ENCODE measurements at regions not wholly inside any gene's neighbourhood (a gene's known extent, or its start where the extent isn't known, plus 50 kb on each side); places are given as distances from the start of the nearest gene placed in this dataset.

- Histone ChIP-seq H3K4me3 (no peak overlapping the region), H3K4me1 (no peaks in the 10 kb centered on the region), H3K27me3 (no peaks in the 10 kb centered on the region), H3K27ac (no peak overlapping the region), H3K36me3 (no peaks in the 10 kb centered on the region), H3K9me3 (no peaks in the 10 kb centered on the region)
- intact Hi-C loops (cut with DNase I), result no loop called here
- no peak for DNase-seq
- no peak for TF ChIP-seq EP300 (IDR thresholded peaks at IDR 0.05)
- 90 to 96% methylated on average over 1 of the region's 1 CpG for WGBS, 2 donors
These were observed 434.0 kb downstream of the NFIB start for GRCh38 chr9:13879981-13880380.

- no peak overlapping the region for H3K4me3 ChIP-seq
- no peaks in the 10 kb centered on the region for H3K36me3 ChIP-seq
- H3K4me1 ChIP-seq, result no peaks in the 10 kb centered on the region
- TF ChIP-seq, protein P1, sequence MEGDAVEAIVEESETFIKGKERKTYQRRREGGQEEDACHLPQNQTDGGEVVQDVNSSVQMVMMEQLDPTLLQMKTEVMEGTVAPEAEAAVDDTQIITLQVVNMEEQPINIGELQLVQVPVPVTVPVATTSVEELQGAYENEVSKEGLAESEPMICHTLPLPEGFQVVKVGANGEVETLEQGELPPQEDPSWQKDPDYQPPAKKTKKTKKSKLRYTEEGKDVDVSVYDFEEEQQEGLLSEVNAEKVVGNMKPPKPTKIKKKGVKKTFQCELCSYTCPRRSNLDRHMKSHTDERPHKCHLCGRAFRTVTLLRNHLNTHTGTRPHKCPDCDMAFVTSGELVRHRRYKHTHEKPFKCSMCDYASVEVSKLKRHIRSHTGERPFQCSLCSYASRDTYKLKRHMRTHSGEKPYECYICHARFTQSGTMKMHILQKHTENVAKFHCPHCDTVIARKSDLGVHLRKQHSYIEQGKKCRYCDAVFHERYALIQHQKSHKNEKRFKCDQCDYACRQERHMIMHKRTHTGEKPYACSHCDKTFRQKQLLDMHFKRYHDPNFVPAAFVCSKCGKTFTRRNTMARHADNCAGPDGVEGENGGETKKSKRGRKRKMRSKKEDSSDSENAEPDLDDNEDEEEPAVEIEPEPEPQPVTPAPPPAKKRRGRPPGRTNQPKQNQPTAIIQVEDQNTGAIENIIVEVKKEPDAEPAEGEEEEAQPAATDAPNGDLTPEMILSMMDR (IDR thresholded peaks at IDR 0.05), result no peak
- TF ChIP-seq POLR2AphosphoS5 (IDR thresholded peaks at IDR 0.05), result no peak
- TF ChIP-seq EP300 (IDR thresholded peaks at IDR 0.05), result no peak
- TF ChIP-seq POLR2A (IDR thresholded peaks at IDR 0.05), result no peak
- no peaks in the 10 kb centered on the region for H3K27me3 ChIP-seq
- DNase-seq, result no peak
- WGBS, 2 donors, result 75 to 90% methylated on average over 3 of the region's 3 CpGs
- no peak overlapping the region for H3K27ac ChIP-seq
- intact Hi-C loops (cut with DNase I), result no loop called here
- no peaks in the 10 kb centered on the region for H3K9me3 ChIP-seq
These were observed 434.9 kb downstream of the NFIB start for GRCh38 chr9:13879011-13879410.

DNA sequence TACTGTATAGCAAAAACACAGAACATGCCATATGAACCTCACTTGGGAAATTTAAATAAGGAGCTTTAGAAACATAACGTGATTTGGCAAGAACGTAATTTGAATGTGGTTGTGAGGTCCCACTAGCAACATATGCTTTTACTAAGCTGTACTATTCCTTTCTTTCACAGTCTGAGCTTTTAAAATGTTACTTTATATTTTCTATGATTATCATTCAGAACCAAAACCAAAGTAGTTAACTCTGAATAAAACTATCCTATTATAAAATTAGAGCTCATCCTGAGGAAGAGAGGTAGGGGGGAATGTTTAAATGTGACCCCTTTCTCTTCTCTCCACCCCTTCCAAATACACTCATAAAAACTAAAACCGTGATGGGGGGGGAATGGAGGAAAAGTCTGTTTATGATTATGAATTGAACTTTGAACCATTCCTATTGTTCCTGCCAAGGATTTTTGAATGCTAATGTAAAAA, 435.7 kb downstream of the NFIB start:
- Histone ChIP-seq H3K9me3 (no peaks in the 10 kb centered on the region), H3K27ac (no peak overlapping the region), H3K4me3 (no peak overlapping the region), H3K36me3 (no peaks in the 10 kb centered on the region), H3K4me1 (no peaks in the 10 kb centered on the region), H3K27me3 (no peaks in the 10 kb centered on the region)
- no peak for DNase-seq
- intact Hi-C loops (cut with DNase I), result no loop called here
- 33 to 61% methylated on average over 3 of the region's 3 CpGs for WGBS, 2 donors
- TF ChIP-seq POLR2A (IDR thresholded peaks at IDR 0.05) (no peak), POLR2AphosphoS5 (IDR thresholded peaks at IDR 0.05) (no peak), EP300 (IDR thresholded peaks at IDR 0.05) (no peak)
- TF ChIP-seq, protein P1 (IDR thresholded peaks at IDR 0.05), result no peak

DNA sequence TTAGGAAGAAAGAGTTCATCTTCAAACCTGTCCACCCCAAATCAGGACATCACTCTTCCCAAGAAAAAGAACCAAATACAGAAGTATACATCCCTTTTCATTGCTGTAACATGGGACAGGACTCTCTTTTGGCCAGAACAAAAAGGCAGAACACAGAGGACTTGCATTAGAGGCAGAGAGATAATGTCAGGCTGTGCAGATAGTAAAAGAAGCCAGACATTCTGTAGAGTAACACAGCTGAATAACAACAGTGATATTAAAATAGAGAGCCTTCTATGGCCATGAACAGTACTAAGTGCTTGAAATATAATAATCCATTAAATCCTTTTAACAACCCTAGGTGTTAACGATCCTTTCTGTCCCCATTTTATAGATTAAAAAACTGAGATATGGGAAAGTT, 437.2 kb downstream of the NFIB start:
- TF ChIP-seq POLR2AphosphoS5 (IDR thresholded peaks at IDR 0.05) (no peak), EP300 (IDR thresholded peaks at IDR 0.05) (no peak), POLR2A (IDR thresholded peaks at IDR 0.05) (no peak)
- TF ChIP-seq, protein P1 (IDR thresholded peaks at IDR 0.05), result no peak
- Histone ChIP-seq H3K9me3 (no peaks in the 10 kb centered on the region), H3K4me3 (no peak overlapping the region), H3K4me1 (no peaks in the 10 kb centered on the region), H3K27ac (no peak overlapping the region), H3K27me3 (no peaks in the 10 kb centered on the region), H3K36me3 (no peaks in the 10 kb centered on the region)
- intact Hi-C loops (cut with DNase I), result no loop called here
- 89 to 96% methylated on average over 1 of the region's 1 CpG for WGBS, 2 donors
- no peak for DNase-seq

- Histone ChIP-seq H3K27ac (no peak overlapping the region), H3K4me1 (no peaks in the 10 kb centered on the region), H3K9me3 (no peaks in the 10 kb centered on the region), H3K27me3 (no peaks in the 10 kb centered on the region), H3K4me3 (no peak overlapping the region), H3K36me3 (no peaks in the 10 kb centered on the region)
- no peak for DNase-seq
- no peak for TF ChIP-seq POLR2AphosphoS5 (IDR thresholded peaks at IDR 0.05)
- no peak for TF ChIP-seq EP300 (IDR thresholded peaks at IDR 0.05)
- TF ChIP-seq POLR2A (IDR thresholded peaks at IDR 0.05), result no peak
- TF ChIP-seq, protein P1 (IDR thresholded peaks at IDR 0.05), result no peak
- WGBS, 2 donors, result 48 to 89% methylated on average over 3 of the region's 3 CpGs
- intact Hi-C loops (cut with DNase I), result no loop called here
These were observed 440.7 kb downstream of the NFIB start for GRCh38 chr9:13873203-13873602.

Data from sigmoid colon (tissue), 6 donors.